Jurkat, Clone E6-1 (cell line): ENCODE measurements at regions not wholly inside any gene's neighbourhood (a gene's known extent, or its start where the extent isn't known, plus 50 kb on each side); places are given as distances from the start of the nearest gene placed in this dataset.
A peak's percentile ranks its signal among the peaks of the same experiment; 100 is the strongest.

Experiments
- DNase-seq: peaks from one replicate; pipeline ENCODE4 v3.0.0-alpha.2; 2011; ENCODE audit warnings: low read depth, low spot score
- H3K4me3 ChIP-seq: 2 replicates; pipeline ENCODE4 v1.5.1; 2011; ENCODE audit warnings: mild to moderate bottlenecking, low read length, control low read depth, moderate library complexity

DNA sequence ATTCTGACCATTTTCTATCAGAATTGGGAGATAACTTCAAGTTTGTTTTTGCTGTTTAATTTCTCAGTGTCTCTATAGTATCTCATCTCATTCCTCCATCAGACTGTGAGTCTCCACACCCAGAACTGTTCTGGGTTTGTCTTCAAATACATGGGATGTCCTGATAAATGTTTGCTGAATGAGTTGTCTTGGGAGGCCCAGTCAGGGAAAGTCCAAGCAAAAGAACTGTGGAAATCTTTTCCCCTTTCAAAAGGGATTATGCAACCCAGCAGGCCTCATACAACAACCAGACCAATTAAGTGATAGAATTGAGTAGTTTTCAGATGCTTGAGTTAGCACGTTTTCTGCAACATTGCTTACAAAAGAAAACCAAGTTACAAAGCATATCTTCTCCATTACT, 324.4 kb downstream of the BRINP1 start:
- no peak for DNase-seq
- H3K4me3 ChIP-seq = no peak overlapping the region

DNA sequence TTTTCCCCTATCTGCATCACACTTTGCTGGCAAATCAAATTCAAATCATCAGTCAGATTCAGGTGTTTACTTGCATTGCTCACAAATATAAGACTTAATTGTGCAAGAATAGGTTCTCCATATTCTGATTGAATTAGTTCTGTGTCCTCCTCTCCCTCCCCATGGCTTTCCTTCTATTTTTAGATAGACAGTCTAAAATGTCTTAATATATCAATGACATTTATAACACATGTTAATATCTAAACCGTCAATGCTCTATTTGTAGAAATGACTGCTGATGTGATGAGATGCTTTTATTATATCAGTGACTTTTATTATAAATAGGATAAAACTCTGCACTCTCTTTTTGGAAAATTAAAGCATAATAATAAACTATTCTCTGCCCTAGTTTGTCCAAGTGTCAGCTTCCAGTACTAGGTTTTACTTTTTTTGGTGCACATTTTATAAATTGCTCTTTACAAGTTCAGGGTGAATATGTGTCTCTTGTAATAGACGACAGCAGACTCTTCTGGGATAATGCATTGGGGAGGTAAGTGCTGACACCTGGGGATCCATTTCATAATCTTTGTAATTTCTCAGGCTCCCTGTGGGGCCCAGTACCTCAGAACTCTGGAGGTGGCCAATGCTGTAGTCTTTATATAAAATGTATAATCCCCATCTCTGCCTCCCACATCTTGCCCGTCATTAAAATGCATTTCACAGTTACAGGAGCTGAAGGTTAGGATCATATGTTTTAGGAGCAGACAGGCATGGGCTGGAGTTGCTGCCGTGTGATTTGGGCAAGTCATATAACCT, 321.5 kb downstream of the BRINP1 start:
- DNase-seq = no peak
- no peak overlapping the region for H3K4me3 ChIP-seq

DNA sequence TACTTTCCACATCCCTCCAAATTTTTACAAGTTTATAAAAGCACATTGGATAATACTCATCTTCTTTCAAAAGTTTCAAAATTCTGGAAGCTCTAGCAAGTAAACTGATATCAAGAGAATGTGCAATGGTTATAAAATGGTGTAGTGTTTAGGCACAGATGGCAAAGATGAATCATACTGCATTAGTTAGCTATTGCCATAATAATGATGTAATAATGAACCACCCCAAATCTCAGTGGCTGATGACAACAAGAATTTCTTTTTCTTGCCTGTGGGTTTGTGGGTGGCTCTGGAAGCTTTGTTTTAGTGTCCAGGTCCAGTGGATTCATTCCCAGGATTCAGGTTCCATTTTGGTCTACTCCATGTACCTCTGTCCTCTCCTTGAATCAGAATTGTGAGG, 319.0 kb downstream of the BRINP1 start:
- DNase-seq = no peak

DNA sequence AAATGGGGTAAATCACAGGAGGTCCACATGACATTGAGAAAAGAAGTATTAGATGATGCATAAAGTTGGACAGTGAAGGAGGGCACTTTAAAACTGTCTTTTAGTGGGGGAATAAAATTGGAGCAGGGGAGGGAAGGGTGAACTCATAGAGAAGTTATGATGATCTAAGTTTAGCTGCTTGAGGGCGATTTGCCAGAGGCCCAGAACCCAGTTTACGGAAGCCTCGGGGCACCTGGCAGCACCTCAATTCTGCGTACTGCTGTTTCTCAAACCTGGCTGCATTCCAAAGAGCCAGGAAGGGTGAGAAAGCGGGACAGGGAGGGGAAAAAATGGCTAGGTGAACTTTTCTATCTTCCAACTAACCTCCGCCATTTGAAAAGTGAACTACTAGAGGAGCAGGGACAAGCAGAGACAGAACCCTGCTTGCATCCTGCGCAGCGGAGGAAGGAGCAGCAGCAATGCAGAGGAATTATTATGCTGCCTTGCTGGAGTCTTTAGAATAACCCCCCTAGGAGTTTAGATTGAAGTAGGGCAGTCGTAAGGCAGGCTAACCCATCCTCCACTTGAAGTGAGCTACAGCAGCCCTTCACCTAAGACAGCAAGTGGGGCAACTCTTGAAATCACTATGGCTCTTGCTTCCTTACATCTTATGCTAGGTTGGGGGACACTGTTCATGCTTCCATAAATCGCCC, 316.8 kb downstream of the BRINP1 start:
- H3K4me3 ChIP-seq = no peak overlapping the region
- DNase-seq = no peak

More for the DNA sequence above, 319.0 kb downstream of the BRINP1 start:
- no peak overlapping the region for H3K4me3 ChIP-seq

DNA sequence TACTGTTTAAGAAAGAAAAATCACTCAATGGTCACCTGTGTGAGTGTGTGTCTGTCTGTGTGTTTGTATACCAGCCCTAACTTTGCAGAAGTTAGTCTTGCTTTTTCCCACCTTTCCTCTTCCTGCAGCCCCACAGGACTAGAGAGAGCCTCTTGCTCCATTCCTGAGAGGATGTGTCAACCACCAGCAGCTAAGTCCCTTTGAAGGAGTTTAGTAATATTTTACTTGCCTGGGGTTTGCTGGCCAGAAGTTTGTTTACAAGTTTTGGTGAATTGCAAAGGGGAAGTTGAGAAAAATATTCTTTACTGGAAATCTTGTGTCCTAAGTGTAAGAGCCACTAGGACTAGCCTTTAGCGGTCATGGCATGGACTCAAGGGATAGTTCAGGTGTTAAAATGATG, 316.2 kb downstream of the BRINP1 start:
- no peak for DNase-seq
- no peak overlapping the region for H3K4me3 ChIP-seq

DNA sequence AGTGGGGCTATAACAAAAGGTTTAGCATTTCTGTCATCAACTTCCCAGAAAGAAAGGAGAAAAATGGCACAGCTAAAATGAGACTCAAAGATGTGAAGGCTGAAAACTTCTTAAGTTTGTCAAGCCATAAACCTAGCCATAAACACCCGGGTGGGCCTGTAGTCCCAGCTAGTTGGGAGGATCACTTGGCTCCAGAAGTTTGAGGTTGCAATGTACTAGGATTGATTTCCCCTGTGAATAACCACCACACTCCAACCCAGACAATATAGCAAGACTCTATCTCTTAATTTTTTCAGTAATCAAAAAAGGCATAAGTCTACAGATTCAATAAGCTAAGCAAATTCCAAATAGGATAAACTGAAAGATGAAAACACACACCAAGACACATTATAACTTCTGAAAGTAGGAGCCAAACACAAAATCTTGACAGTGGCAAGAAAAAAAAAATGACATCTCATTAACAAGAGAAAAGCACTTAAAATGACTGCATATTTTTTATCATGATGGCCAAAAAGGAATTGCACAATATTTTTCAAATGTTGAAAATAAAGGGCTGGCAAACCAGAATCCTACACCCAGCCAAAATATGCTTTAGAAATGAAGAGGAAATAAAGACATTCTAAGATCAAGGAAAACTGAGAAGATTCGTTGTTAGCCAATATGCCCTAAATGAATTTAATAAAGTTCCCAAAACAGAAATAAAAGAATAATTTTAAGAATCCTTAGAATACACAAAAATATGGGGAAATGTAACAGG, 308.4 kb downstream of the BRINP1 start:
- DNase-seq = no peak
- H3K4me3 ChIP-seq = no peak overlapping the region

DNA sequence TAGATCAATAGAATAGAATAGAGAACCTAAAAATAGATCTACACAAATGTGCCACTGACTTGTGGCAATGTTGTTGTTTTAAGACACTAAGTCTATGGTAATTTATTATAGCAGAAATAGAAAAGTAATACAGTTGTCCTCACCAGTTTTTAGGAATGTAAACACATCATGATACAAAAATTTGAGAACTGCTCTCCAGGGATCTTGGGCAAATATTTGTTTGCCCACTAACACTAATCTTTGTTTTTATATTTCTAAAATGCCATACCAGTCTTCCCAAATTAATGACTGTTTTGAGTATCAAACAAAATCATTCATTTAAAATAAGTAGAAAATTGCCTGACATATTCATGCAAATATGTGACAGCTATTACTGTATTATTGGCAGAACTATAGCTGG, 297.6 kb downstream of the BRINP1 start:
- no peak for DNase-seq
- H3K4me3 ChIP-seq = no peak overlapping the region

DNA sequence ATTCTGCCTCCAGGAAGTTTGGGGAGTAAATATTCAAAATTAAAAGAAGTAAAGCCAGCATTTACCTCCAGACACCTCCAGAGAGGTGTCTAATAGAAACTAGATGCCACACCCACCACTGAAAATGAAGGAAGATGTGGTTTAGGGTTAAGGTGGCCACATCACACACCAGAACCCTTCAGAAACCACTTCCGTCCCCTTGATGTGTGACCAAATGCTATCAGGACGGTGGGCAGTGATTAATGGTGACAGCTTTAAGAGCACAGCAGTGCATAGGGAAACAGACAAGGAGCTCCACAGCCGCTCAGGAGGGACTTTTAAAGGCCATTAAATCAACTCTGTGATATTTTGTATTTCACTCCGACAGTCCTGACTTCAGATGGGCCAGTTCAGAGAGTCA, 295.2 kb downstream of the BRINP1 start:
- peak; percentile 29 for DNase-seq
- H3K4me3 ChIP-seq = no peak overlapping the region

DNA sequence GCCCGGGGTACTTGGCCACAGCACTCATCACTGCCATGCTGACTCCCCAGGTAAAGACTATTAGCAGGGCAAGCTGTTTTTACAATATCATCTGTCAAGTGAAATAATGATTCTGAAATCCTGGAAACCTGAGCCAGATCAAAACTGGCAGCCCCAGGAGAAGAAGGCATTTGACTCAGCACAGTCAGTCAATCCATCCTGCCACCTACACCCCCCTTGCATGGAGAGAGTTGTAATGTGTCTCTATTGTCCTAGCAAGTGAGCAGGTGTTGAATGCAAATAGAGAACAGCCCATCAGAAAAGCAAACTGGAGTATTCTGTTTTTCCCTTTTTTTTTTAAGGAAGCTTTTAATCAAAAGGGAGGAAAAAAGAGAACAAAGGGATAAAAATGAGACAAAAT, 291.2 kb downstream of the BRINP1 start:
- H3K4me3 ChIP-seq = no peak overlapping the region
- no peak for DNase-seq

DNA sequence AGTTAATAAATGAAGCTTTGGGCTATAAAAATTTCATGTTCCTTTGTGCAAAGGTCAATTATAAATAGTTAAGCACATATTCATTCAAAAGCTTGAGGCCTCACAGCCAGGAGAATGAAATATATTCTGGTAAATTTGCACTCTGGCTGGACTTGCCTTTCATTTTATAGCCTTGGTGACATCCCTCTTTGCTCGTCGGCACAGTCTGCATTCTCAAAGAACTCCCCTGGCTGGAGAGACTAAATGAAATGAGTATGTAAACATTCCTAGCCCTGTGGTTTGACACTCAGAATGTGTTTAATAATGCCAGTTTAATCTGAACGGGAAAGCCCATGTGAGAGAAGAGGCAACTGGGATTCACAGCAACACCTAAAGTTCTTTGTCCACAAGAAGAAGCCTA, 285.6 kb downstream of the BRINP1 start:
- DNase-seq = no peak
- no peak overlapping the region for H3K4me3 ChIP-seq

DNA sequence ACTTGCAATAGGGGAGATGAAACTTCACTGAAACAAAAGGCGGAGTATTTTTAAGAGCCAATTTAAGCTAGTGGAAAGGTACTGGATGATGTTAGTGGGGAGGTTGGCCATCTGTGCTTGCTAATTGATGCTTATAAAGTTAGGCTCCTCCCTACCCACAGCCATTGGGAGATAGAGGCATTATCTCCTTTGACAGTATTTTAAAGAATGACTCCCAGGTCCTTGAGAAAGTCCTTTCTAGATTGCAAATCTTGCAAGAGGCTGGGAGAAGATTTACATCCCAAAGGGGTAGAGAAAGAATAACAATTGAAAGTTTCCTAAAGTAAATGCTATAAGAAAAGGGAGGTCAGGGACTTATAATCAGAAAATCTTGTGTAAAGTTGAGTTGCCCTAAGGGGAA, 282.6 kb downstream of the BRINP1 start:
- no peak overlapping the region for H3K4me3 ChIP-seq
- DNase-seq = no peak

DNA sequence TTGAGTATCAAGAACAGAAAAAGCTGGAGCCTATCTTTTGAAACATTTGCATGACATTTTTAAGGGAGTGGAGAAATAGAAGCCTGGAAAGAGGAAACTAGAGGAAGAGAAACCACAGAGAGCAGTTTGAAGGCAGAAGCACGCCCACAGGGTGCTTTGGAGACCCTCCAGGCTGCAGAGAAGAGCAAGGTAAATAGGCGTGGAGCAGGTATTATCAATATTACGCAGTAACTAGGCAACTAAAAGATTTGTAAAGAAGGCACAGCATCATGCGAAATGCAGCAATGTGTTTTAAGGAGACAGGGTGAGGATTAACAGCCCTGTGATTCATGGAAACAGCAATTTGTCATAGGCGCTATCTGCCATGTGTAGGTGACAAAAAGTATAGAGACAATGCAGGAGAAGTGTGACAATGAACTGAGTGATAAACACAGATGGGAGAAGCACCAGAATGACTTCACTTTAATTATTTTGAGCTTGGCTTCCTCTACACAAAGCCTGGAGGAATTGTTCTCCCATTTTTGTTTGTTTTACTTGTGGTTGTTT, 281.2 kb downstream of the BRINP1 start:
- no peak for DNase-seq
- H3K4me3 ChIP-seq = no peak overlapping the region

DNA sequence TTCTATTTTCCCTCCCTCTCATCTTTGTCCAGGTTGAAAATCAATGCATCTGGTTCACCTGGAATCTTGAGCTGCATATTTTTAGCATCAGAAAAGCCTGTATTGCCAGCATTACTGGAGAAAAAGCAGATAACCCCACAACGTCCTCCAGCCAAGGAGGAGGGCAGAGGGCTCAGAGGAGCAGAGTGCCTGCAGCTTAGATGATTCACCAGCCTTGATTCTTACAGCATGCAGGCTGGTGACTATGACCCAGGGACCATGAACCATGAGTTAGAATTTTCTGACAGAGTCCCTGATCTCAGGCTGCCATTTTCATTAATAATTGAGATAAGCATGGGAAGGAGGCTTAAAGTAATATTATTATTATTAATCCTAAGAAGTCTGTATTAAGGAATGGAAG, 278.2 kb downstream of the BRINP1 start:
- H3K4me3 ChIP-seq = no peak overlapping the region
- no peak for DNase-seq

DNA sequence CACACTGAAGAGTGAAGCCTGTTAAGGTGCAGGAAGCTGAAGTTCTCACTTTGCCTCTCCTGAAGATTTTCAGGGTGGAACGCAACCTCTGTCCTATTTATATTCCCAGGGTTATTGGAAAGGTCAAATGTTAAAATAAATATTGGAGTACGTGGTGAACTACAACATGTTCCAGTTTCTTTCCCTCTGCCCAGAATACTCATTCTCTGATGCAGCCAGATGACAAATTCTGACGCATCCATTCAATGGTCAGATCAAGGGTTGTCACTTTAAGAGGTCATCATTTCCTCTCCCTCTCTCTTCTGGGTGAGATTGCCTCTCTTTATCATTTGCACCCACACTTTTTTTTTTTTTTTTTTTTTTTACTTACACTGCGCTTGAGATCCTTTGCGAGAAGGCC, 277.1 kb downstream of the BRINP1 start:
- DNase-seq = no peak
- no peak overlapping the region for H3K4me3 ChIP-seq

DNA sequence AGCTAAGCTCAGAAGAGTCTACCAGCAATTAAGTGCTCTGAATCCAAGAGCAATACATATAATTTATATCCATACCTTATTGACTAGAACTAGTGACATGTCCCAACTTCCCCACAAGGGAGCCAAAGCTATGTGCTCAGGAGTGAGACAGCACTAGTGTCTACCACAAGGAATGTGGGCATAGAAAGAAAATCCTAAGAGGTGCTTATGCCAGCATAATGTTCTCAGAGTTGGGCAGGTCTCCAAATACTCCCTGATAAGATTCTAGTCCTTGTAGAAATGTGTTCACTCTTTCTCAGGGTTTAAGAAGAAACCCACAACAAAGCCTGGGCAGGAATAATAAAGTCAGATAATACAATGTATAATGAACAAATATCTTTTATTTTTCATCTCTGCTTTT, 275.1 kb downstream of the BRINP1 start:
- H3K4me3 ChIP-seq = no peak overlapping the region
- DNase-seq = no peak

DNA sequence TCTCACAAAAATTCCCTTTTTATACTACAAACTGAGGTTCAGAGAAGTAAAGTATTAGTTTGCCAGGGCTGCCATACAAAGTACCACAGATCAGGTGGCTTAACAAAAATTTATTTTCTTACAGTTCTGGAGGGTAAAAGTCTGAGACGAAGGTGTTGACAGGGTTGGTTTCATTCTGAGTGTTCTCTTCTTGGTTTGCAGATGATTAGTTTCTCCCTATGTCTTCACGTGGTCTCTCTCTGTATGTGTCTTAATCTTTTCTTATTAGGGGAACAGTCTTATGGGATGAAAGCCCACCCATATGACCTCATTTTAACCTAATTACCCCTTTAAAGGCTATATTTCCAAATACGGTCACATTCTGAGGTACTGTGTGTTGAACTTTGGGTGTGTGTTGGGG, 274.2 kb downstream of the BRINP1 start:
- no peak overlapping the region for H3K4me3 ChIP-seq
- no peak for DNase-seq

DNA sequence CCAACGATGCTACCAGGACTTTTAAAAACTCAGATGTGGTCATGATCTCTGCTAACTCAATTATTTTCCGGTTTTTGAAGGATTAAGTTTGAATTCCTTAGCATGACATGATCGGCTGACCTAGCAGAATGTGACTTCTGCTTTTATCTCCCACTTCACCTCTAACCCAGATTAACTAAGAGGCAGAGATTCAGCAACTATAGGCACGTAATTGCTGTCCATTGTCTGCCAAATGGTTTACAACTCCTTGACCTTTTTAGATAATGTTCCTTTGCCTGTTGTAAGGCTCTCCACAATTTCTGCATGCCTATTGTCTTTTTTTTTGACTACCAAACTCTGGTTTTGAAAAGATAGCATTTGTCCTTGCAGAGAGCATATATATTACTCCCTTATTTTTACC, 268.2 kb downstream of the BRINP1 start:
- no peak for DNase-seq
- H3K4me3 ChIP-seq = no peak overlapping the region

DNA sequence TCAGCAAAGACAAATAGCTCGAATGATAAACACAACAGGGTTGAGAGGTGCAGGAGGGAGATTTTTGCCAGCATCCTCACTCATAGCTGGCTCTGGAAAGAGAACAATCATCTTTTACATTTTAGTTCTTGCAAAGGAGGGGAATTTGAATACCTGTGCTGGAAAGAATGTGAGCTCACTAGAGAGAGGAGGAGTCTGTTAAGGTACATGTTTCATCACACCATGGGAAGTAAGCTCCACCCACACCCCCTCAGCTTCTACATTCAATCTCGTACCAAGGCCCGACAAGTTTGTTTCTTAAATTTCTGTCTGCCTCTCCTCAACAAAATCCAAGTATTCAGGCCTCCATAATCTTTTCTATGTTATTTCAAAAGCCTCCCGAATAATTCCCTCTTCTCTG, 254.6 kb downstream of the BRINP1 start:
- no peak for DNase-seq
- H3K4me3 ChIP-seq = no peak overlapping the region
